HL-60 (cell line): ENCODE measurements at regions not wholly inside any gene's neighbourhood (a gene's known extent, or its start where the extent isn't known, plus 50 kb on each side); places are given as distances from the start of the nearest gene placed in this dataset.

ENCODE experiments used
- CTCF ChIP-seq: IDR thresholded peaks from one replicate; pipeline ENCODE4 v1.5.1; 2011; ENCODE audit warnings: low read length, control low read depth, inconsistent platforms; ENCODE audit not compliant: insufficient read depth
- REST ChIP-seq: IDR thresholded peaks from 2 replicates; pipeline ENCODE4 v1.6.1; 2012; ENCODE audit warnings: low read depth; ENCODE audit not compliant: insufficient replicate concordance

- TF ChIP-seq CTCF (no peak), REST (no peak)
Observed at GRCh38 chr2:204187229-204188083, 250.9 kb downstream of the ICOS start.
